ENCODE measurements at regions not wholly inside any gene's neighbourhood (a gene's known extent, or its start where the extent isn't known, plus 50 kb on each side); places are given as distances from the start of the nearest gene placed in this dataset.

- WGBS (ENCODE audit: low lambda C conversion rate): 83% methylated on average over 5 of the region's 5 CpGs
- Histone ChIP-seq H3K27me3 (ENCODE audit: insufficient read depth) (no peaks in the 10 kb centered on the region), H3K36me3 (replicated peaks in 1 of 2; ENCODE audit: control insufficient read depth in 1 of 2, insufficient read depth in 2 of 2, low read length in 1 of 2) (no peaks in the 10 kb centered on the region), H3K27ac (ENCODE audit: low read depth in 2 of 2, low read length in 1 of 2) (no peak overlapping the region), H2AFZ (ENCODE audit: low read depth) (no peak overlapping the region), H3K9ac (no peak overlapping the region), H3K4me2 (no peak overlapping the region), H3K4me1 (ENCODE audit: control insufficient read depth in 1 of 2, insufficient read depth in 2 of 2, low read depth in 1 of 2, low read length in 1 of 2) (no peaks in the 10 kb centered on the region), H3F3A (replicated peaks; ENCODE audit: insufficient read depth) (no peaks in the 10 kb centered on the region), H4K20me1 (ENCODE audit: insufficient read depth) (no peaks in the 10 kb centered on the region), H3K9me2 (no peaks in the 10 kb centered on the region), H3K9me3 (no peaks in the 10 kb centered on the region), H3K4me3 (ENCODE audit: low read depth in 2 of 2, low read length in 1 of 2) (no peak overlapping the region), H3K79me2 (ENCODE audit: insufficient read depth) (no peaks in the 10 kb centered on the region)
- TF ChIP-seq ZBTB33 (IDR thresholded peaks at IDR 0.05; ENCODE audit: borderline replicate concordance, low read depth): no peak
- no peak for TF ChIP-seq RFX5 (IDR thresholded peaks at IDR 0.05; ENCODE audit: low read length)
- no peak for TF ChIP-seq NRF1 (IDR thresholded peaks at IDR 0.05; ENCODE audit: low read depth, low read length)
- no peak for TF ChIP-seq RAD21 (IDR thresholded peaks at IDR 0.05; ENCODE audit: low read length)
- TF ChIP-seq CHD2 (IDR thresholded peaks at IDR 0.05; ENCODE audit: low read length, partially characterized antibody): no peak
- no peak for TF ChIP-seq RCOR1 (IDR thresholded peaks at IDR 0.05; ENCODE audit: low read length)
- TF ChIP-seq USF1 (IDR thresholded peaks at IDR 0.05; ENCODE audit: borderline replicate concordance, low read depth): no peak
- TF ChIP-seq CTCF (IDR thresholded peaks at IDR 0.05): no peak
- TF ChIP-seq USF2 (IDR thresholded peaks at IDR 0.05; ENCODE audit: borderline replicate concordance, low read depth, low read length): no peak
- TF ChIP-seq FOSL2 (IDR thresholded peaks at IDR 0.05; ENCODE audit: borderline replicate concordance, low read depth): no peak
- no peak for TF ChIP-seq FOXJ3 (CRISPR knock-in tag; IDR thresholded peaks at IDR 0.05)
- no peak for TF ChIP-seq TCF12 (IDR thresholded peaks at IDR 0.05)
- no peak for TF ChIP-seq TAF1 (IDR thresholded peaks at IDR 0.05; ENCODE audit: borderline replicate concordance, low read depth, low read length)
- TF ChIP-seq GATA2 (CRISPR knock-in tag; IDR thresholded peaks at IDR 0.05): no peak
- TF ChIP-seq REST (IDR thresholded peaks at IDR 0.05; ENCODE audit: low read depth, low read length): no peak
- TF ChIP-seq POLR2AphosphoS5 (IDR thresholded peaks at IDR 0.05; ENCODE audit: low read depth, low read length): no peak
- TF ChIP-seq FOXM1 (IDR thresholded peaks at IDR 0.05; ENCODE audit: low read depth): no peak
- DNase-seq: no peak
- ChIA-PET POLR2A (no interaction called here), CTCF (no interaction called here)
Measured at GRCh38 chr4:13957871-13958270, 330.3 kb upstream of the BOD1L1 start.

Data from SK-N-SH (cell line).